Left ventricle myocardium inferior (tissue), 1 donor: ENCODE measurements at regions not wholly inside any gene's neighbourhood (a gene's known extent, or its start where the extent isn't known, plus 50 kb on each side); places are given as distances from the start of the nearest gene placed in this dataset.

Experiments
- DNase-seq: peaks from one replicate; pipeline ENCODE4 v3.0.0-alpha.2; 2020
- H3K27ac ChIP-seq: fragments of 200-600 bp; replicated peaks from 2 replicates; pipeline ENCODE4 v1.8.0; 2021
- H3K27me3 ChIP-seq: fragments of 200-600 bp; 2 replicates; pipeline ENCODE4 v1.8.0; 2021; ENCODE audit warnings: low read depth
- H3K36me3 ChIP-seq: fragments of 200-600 bp; 2 replicates; pipeline ENCODE4 v1.8.0; 2021
- H3K4me1 ChIP-seq: fragments of 200-600 bp; 2 replicates; pipeline ENCODE4 v1.8.0; 2021
- H3K4me3 ChIP-seq: fragments of 200-600 bp; 2 replicates; pipeline ENCODE4 v1.8.0; 2021; ENCODE audit warnings: mild to moderate bottlenecking, moderate library complexity
- H3K9me3 ChIP-seq: fragments of 200-600 bp; replicated peaks from 2 replicates; pipeline ENCODE4 v1.8.0; 2021
- CTCF ChIP-seq: fragments of 200-600 bp; IDR thresholded peaks from 2 replicates; pipeline ENCODE4 v1.8.0; 2021; ENCODE audit warnings: antibody characterized with exemption, mild to moderate bottlenecking, borderline replicate concordance
- intact Hi-C: fragments of 100-400 bp; cut with micrococcal nuclease; formaldehyde crosslinking; loops from one replicate; pipeline ENCODE4 v1.11.0; 2022
- donor health status: DM: no; HTN: yes; CAD: no; lungs with severe emphysema.

GRCh38 chr5:61748651-61749050 is 416.6 kb downstream of the ZSWIM6 start:
- intact Hi-C loops: no loop called here
- no peaks in the 10 kb centered on the region for H3K4me1 ChIP-seq
- H3K27ac ChIP-seq: no peak overlapping the region

GRCh38 chr5:61752588-61752987 is 420.5 kb downstream of the ZSWIM6 start:
- no peak for TF ChIP-seq CTCF
- Histone ChIP-seq H3K9me3 (no peaks in the 10 kb centered on the region), H3K27me3 (no peaks in the 10 kb centered on the region), H3K4me3 (no peak overlapping the region), H3K36me3 (no peaks in the 10 kb centered on the region), H3K4me1 (no peaks in the 10 kb centered on the region), H3K27ac (no peak overlapping the region)
- intact Hi-C loops: no loop called here
- no peak for DNase-seq

More at GRCh38 chr5:61748651-61749050, 416.6 kb downstream of the ZSWIM6 start:
- Histone ChIP-seq H3K36me3 (no peaks in the 10 kb centered on the region), H3K9me3 (no peaks in the 10 kb centered on the region), H3K27me3 (no peaks in the 10 kb centered on the region), H3K4me3 (no peak overlapping the region)
- no peak for TF ChIP-seq CTCF
- DNase-seq: no peak

GRCh38 chr5:61754792-61755191 is 422.7 kb downstream of the ZSWIM6 start:
- intact Hi-C loops: no loop called here
- TF ChIP-seq CTCF: no peak
- Histone ChIP-seq H3K4me3 (no peak overlapping the region), H3K27me3 (no peaks in the 10 kb centered on the region), H3K4me1 (no peaks in the 10 kb centered on the region), H3K27ac (no peak overlapping the region), H3K36me3 (no peaks in the 10 kb centered on the region), H3K9me3 (no peaks in the 10 kb centered on the region)
- DNase-seq: no peak

GRCh38 chr5:61755726-61756222 is 423.7 kb downstream of the ZSWIM6 start:
- no peaks in the 10 kb centered on the region for H3K9me3 ChIP-seq
- H3K27ac ChIP-seq: no peak overlapping the region
- no peaks in the 10 kb centered on the region for H3K4me1 ChIP-seq
- intact Hi-C loops: no loop called here
- no peaks in the 10 kb centered on the region for H3K27me3 ChIP-seq
- H3K4me3 ChIP-seq: no peak overlapping the region
- H3K36me3 ChIP-seq: no peaks in the 10 kb centered on the region
- TF ChIP-seq CTCF: no peak
- no peak for DNase-seq

GRCh38 chr5:61758711-61759110 is 426.7 kb downstream of the ZSWIM6 start:
- Histone ChIP-seq H3K27me3 (no peaks in the 10 kb centered on the region), H3K36me3 (no peaks in the 10 kb centered on the region), H3K27ac (no peak overlapping the region), H3K4me1 (no peaks in the 10 kb centered on the region), H3K4me3 (no peak overlapping the region), H3K9me3 (peaks cover 22% of the 10 kb centered on the region)
- no peak for TF ChIP-seq CTCF
- intact Hi-C loops: no loop called here
- no peak for DNase-seq

- Histone ChIP-seq H3K36me3 (no peaks in the 10 kb centered on the region), H3K27me3 (peaks cover 21% of the 10 kb centered on the region), H3K4me3 (no peak overlapping the region), H3K9me3 (peaks cover 28% of the 10 kb centered on the region), H3K4me1 (no peaks in the 10 kb centered on the region), H3K27ac (no peak overlapping the region)
- no peak for DNase-seq
- intact Hi-C loops: no loop called here
- TF ChIP-seq CTCF: no peak
These were observed 433.4 kb downstream of the ZSWIM6 start for GRCh38 chr5:61765471-61765870.
